Osteocyte (in vitro differentiated cells): ENCODE measurements at regions not wholly inside any gene's neighbourhood (a gene's known extent, or its start where the extent isn't known, plus 50 kb on each side); places are given as distances from the start of the nearest gene placed in this dataset.

ENCODE experiments used
- DNase-seq: peaks from one replicate; pipeline ENCODE4 v3.0.0; 2021; ENCODE audit warnings: mixed read lengths; ENCODE audit not compliant: unreplicated experiment; ENCODE audit errors: extremely low spot score
- H3K27ac Mint-ChIP-seq: one replicate; pipeline ENCODE4 v1.8.0; 2021; ENCODE audit warnings: mild to moderate bottlenecking, mixed read lengths; ENCODE audit not compliant: unreplicated experiment
- H3K27me3 Mint-ChIP-seq: one replicate; pipeline ENCODE4 v1.8.0; 2021; ENCODE audit warnings: mixed read lengths; ENCODE audit not compliant: unreplicated experiment
- H3K36me3 Mint-ChIP-seq: one replicate; pipeline ENCODE4 v1.8.0; 2021; ENCODE audit warnings: mixed read lengths; ENCODE audit not compliant: unreplicated experiment
- H3K4me1 Mint-ChIP-seq: one replicate; pipeline ENCODE4 v1.8.0; 2021; ENCODE audit warnings: mixed read lengths; ENCODE audit not compliant: unreplicated experiment
- H3K4me3 Mint-ChIP-seq: one replicate; pipeline ENCODE4 v1.8.0; 2021; ENCODE audit warnings: mild to moderate bottlenecking, moderate library complexity, mixed read lengths; ENCODE audit not compliant: unreplicated experiment
- H3K9me3 Mint-ChIP-seq: one replicate; pipeline ENCODE4 v1.8.0; 2021; ENCODE audit warnings: mixed read lengths; ENCODE audit not compliant: unreplicated experiment
- TF ChIP-seq, protein P1 (sequence below): fragments of 200-600 bp; sonication (generic); IDR thresholded peaks from 2 replicates; pipeline ENCODE4 v1.5.0; 2021; ENCODE audit warnings: antibody characterized with exemption, mild to moderate bottlenecking, moderate library complexity

DNA sequence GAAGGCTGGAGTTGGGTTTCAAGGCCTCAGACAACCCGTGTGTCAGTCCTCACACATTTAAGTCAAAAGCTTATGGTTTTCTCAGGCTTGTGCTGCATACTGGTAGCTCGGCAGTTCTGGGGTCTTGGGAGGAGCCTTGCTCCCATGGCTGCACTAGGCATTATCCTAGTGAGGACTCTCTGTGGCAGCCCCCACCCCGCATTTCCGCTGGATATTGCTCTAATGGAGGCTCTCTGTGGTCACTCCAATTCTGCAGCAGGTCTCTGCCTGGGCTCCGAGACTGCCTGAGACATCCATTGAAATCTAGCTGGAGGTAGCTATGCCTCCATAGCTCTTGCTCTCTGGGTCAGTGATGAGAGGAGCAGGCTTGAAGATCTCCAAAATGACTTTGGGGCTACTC lies 311.5 kb upstream of the PTGER4 start:
- Mint-ChIP-seq H3K4me3 (no peak overlapping the region), H3K36me3 (peaks cover 8% of the 10 kb centered on the region), H3K27me3 (no peaks in the 10 kb centered on the region), H3K27ac (no peak overlapping the region), H3K4me1 (no peaks in the 10 kb centered on the region), H3K9me3 (peaks cover 23% of the 10 kb centered on the region)
- DNase-seq = no peak
- TF ChIP-seq, protein P1, sequence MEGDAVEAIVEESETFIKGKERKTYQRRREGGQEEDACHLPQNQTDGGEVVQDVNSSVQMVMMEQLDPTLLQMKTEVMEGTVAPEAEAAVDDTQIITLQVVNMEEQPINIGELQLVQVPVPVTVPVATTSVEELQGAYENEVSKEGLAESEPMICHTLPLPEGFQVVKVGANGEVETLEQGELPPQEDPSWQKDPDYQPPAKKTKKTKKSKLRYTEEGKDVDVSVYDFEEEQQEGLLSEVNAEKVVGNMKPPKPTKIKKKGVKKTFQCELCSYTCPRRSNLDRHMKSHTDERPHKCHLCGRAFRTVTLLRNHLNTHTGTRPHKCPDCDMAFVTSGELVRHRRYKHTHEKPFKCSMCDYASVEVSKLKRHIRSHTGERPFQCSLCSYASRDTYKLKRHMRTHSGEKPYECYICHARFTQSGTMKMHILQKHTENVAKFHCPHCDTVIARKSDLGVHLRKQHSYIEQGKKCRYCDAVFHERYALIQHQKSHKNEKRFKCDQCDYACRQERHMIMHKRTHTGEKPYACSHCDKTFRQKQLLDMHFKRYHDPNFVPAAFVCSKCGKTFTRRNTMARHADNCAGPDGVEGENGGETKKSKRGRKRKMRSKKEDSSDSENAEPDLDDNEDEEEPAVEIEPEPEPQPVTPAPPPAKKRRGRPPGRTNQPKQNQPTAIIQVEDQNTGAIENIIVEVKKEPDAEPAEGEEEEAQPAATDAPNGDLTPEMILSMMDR = no peak

GRCh38 chr5:40367255-40367654 lies 312.5 kb upstream of the PTGER4 start:
- H3K9me3 Mint-ChIP-seq = peaks cover 27% of the 10 kb centered on the region
- peaks cover 8% of the 10 kb centered on the region for H3K36me3 Mint-ChIP-seq
- TF ChIP-seq, protein P1 = peak; percentile 47
- no peaks in the 10 kb centered on the region for H3K4me1 Mint-ChIP-seq
- DNase-seq = no peak
- no peaks in the 10 kb centered on the region for H3K27me3 Mint-ChIP-seq
- H3K4me3 Mint-ChIP-seq = no peak overlapping the region
- no peak overlapping the region for H3K27ac Mint-ChIP-seq

GRCh38 chr5:40365342-40366330 lies 314.1 kb upstream of the PTGER4 start:
- Mint-ChIP-seq H3K27me3 (no peaks in the 10 kb centered on the region), H3K36me3 (peaks cover 7% of the 10 kb centered on the region), H3K4me3 (no peak overlapping the region), H3K4me1 (no peaks in the 10 kb centered on the region), H3K9me3 (peaks cover 22% of the 10 kb centered on the region), H3K27ac (no peak overlapping the region)
- no peak for DNase-seq
- TF ChIP-seq, protein P1 = no peak

- H3K27me3 Mint-ChIP-seq = no peaks in the 10 kb centered on the region
- H3K4me3 Mint-ChIP-seq = no peak overlapping the region
- no peaks in the 10 kb centered on the region for H3K36me3 Mint-ChIP-seq
- peaks cover 13% of the 10 kb centered on the region for H3K9me3 Mint-ChIP-seq
- H3K27ac Mint-ChIP-seq = no peak overlapping the region
- DNase-seq = no peak
- no peaks in the 10 kb centered on the region for H3K4me1 Mint-ChIP-seq
- TF ChIP-seq, protein P1 = no peak
Measured at GRCh38 chr5:40364441-40364840, 315.3 kb upstream of the PTGER4 start.

- no peak for DNase-seq
- Mint-ChIP-seq H3K4me1 (no peaks in the 10 kb centered on the region), H3K9me3 (peaks cover 13% of the 10 kb centered on the region), H3K4me3 (no peak overlapping the region), H3K36me3 (no peaks in the 10 kb centered on the region), H3K27ac (no peak overlapping the region), H3K27me3 (peaks cover 5% of the 10 kb centered on the region)
- TF ChIP-seq, protein P1 = no peak
Measured at GRCh38 chr5:40361378-40361777, 318.3 kb upstream of the PTGER4 start.
